ENCODE measurements at regions not wholly inside any gene's neighbourhood (a gene's known extent, or its start where the extent isn't known, plus 50 kb on each side); places are given as distances from the start of the nearest gene placed in this dataset.

GRCh38 chr13:64774915-64775314, 2455.2 kb downstream of the PCDH9 start:
- TF ChIP-seq CTCF (IDR thresholded peaks at IDR 0.05; ENCODE audit: low read depth, low read length, missing input control) (no peak), HNF4G (IDR thresholded peaks at IDR 0.05) (no peak), TAF1 (conservative IDR thresholded peaks at IDR 0.05) (no peak), MAX (IDR thresholded peaks at IDR 0.05) (no peak), SP1 (IDR thresholded peaks at IDR 0.05) (no peak), RAD21 (IDR thresholded peaks at IDR 0.05) (no peak), GABPA (IDR thresholded peaks at IDR 0.05 in 1 of 2, conservative IDR thresholded peaks at IDR 0.05 in 1 of 2) (no peak), JUND (IDR thresholded peaks at IDR 0.05) (no peak)
- TF ChIP-seq, protein P1, sequence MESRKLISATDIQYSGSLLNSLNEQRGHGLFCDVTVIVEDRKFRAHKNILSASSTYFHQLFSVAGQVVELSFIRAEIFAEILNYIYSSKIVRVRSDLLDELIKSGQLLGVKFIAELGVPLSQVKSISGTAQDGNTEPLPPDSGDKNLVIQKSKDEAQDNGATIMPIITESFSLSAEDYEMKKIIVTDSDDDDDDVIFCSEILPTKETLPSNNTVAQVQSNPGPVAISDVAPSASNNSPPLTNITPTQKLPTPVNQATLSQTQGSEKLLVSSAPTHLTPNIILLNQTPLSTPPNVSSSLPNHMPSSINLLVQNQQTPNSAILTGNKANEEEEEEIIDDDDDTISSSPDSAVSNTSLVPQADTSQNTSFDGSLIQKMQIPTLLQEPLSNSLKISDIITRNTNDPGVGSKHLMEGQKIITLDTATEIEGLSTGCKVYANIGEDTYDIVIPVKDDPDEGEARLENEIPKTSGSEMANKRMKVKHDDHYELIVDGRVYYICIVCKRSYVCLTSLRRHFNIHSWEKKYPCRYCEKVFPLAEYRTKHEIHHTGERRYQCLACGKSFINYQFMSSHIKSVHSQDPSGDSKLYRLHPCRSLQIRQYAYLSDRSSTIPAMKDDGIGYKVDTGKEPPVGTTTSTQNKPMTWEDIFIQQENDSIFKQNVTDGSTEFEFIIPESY (IDR thresholded peaks at IDR 0.05), result no peak

Data from liver (tissue), 3 donors.